SIG-M5 treated with dmso at 0.1 percent for 504 hours (cell line): ENCODE measurements at regions not wholly inside any gene's neighbourhood (a gene's known extent, or its start where the extent isn't known, plus 50 kb on each side); places are given as distances from the start of the nearest gene placed in this dataset.
A peak's percentile ranks its signal among the peaks of the same experiment; 100 is the strongest.
"Not testable (repeated sequence)": the region's sequence is repeated elsewhere in the genome, so short reads cannot be mapped to it uniquely, and the experiment has no call there.

Source experiments
- DNase-seq: peaks from one replicate; lab custom pipeline; 2025; ENCODE audit not compliant: unreplicated experiment; lab: John Stamatoyannopoulos, UW

- no peak for DNase-seq
These were observed 252.2 kb downstream of the BTG1 start for GRCh38 chr12:91893476-91893875.

- DNase-seq: no peak
These were observed 253.4 kb downstream of the BTG1 start for GRCh38 chr12:91892081-91892855.

GRCh38 chr12:91890742-91891141 is 254.9 kb downstream of the BTG1 start:
- DNase-seq: no peak

- no peak for DNase-seq
These were observed 255.7 kb downstream of the BTG1 start for GRCh38 chr12:91889910-91890309.

- no peak for DNase-seq
These were observed 256.6 kb downstream of the BTG1 start for GRCh38 chr12:91889059-91889458.

GRCh38 chr12:91887957-91888356 is 257.7 kb downstream of the BTG1 start:
- DNase-seq: peak; percentile 17

GRCh38 chr12:91885851-91886731 is 259.6 kb downstream of the BTG1 start:
- DNase-seq: peak; percentile 54

- DNase-seq: no peak
These were observed 261.4 kb downstream of the BTG1 start for GRCh38 chr12:91884230-91884629.

- no peak for DNase-seq
These were observed 261.8 kb downstream of the BTG1 start for GRCh38 chr12:91883811-91884210.

GRCh38 chr12:91882910-91883309 is 262.7 kb downstream of the BTG1 start:
- no peak for DNase-seq

- DNase-seq: no peak
These were observed 265.1 kb downstream of the BTG1 start for GRCh38 chr12:91880528-91880927.

- DNase-seq: no peak
These were observed 268.0 kb downstream of the BTG1 start for GRCh38 chr12:91877456-91878235.

GRCh38 chr12:91877022-91877421 is 268.6 kb downstream of the BTG1 start:
- DNase-seq: peak; percentile 66

GRCh38 chr12:91875671-91876070 is 270.0 kb downstream of the BTG1 start:
- not testable (repeated sequence) for DNase-seq

- DNase-seq: no peak
These were observed 271.4 kb downstream of the BTG1 start for GRCh38 chr12:91874086-91874865.

- DNase-seq: peak; percentile 88
These were observed 273.9 kb downstream of the BTG1 start for GRCh38 chr12:91871751-91872150.

GRCh38 chr12:91870872-91871707 is 274.6 kb downstream of the BTG1 start:
- no peak for DNase-seq

- no peak for DNase-seq
These were observed 277.6 kb downstream of the BTG1 start for GRCh38 chr12:91868054-91868453.

GRCh38 chr12:91866566-91866965 is 279.1 kb downstream of the BTG1 start:
- DNase-seq: no peak

- DNase-seq: no peak
These were observed 281.9 kb downstream of the BTG1 start for GRCh38 chr12:91863702-91864101.
